ENCODE measurements at regions not wholly inside any gene's neighbourhood (a gene's known extent, or its start where the extent isn't known, plus 50 kb on each side); places are given as distances from the start of the nearest gene placed in this dataset.

DNA sequence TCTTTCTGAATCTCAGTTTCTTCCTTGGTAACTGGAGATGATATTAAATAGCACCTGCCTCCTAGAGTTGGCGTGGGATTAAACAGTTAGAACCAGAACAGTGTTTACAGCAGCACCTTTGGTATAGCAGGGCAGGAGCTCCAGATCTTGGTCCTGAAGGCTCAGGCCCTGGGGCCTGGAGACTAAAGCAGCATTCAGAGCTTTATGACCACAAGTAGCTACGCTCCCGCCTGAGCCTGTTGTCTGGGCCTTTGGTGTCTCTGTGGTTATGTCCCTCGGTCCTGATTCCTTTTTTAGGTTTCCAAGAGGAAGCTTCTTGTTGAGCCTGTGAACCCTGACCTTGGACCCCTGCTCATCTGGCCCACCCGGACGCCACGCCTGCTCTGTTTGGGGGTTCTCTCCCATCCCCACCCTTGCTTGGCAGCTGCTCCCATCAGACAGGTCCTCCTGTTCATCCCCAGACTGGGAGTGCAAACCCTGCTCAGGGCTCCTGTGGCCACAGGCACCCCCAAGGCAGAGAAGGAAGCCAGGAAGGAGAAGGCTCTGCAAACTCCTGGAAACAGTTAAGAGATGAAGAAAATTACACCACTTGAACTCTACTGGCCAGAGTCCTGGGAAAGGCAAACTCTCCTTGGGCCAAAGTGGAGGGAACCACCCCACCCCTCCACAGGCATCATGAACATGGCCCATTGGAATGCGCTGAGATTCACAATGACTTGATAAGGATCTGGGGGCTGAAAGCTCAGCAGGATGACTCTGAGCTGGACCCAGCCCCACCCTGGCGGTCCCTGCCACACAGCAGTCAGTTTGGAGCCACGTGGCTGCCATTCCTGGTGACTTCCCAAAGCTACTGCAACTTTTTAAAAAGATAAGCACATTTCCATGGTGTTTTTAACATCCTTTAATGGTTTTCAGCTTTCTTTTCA is 50.1 kb upstream of the TMEM72 start:
- Mint-ChIP-seq H3K4me3 (ENCODE audit: low read depth) (no peak overlapping the region), H3K27ac (no peak overlapping the region), H3K9me3 (no peaks in the 10 kb centered on the region), H3K27me3 (ENCODE audit: low read depth) (peaks cover 33% of the 10 kb centered on the region), H3K4me1 (ENCODE audit: low read depth) (peaks cover 12% of the 10 kb centered on the region), H3K36me3 (ENCODE audit: low read depth) (no peaks in the 10 kb centered on the region)
- no peak for DNase-seq (ENCODE audit: low spot score)
- intact Hi-C loops (cut with micrococcal nuclease): loop anchor here (10.0 kb wide), 1 partner anchor 1186 kb away; no protein-coding TSS in a partner anchor
